GM19324 (cell line): ENCODE measurements at regions not wholly inside any gene's neighbourhood (a gene's known extent, or its start where the extent isn't known, plus 50 kb on each side); places are given as distances from the start of the nearest gene placed in this dataset.
"Not testable (repeated sequence)": the region's sequence is repeated elsewhere in the genome, so short reads cannot be mapped to it uniquely, and the experiment has no call there.

Source experiments
- ATAC-seq: cut with Tn5 transposase; IDR thresholded peaks from one replicate; pipeline ENCODE4 v1.9.1; 2021; ENCODE audit warnings: mild to moderate bottlenecking, moderate library complexity; ENCODE audit not compliant: unreplicated experiment, low FRiP score

DNA sequence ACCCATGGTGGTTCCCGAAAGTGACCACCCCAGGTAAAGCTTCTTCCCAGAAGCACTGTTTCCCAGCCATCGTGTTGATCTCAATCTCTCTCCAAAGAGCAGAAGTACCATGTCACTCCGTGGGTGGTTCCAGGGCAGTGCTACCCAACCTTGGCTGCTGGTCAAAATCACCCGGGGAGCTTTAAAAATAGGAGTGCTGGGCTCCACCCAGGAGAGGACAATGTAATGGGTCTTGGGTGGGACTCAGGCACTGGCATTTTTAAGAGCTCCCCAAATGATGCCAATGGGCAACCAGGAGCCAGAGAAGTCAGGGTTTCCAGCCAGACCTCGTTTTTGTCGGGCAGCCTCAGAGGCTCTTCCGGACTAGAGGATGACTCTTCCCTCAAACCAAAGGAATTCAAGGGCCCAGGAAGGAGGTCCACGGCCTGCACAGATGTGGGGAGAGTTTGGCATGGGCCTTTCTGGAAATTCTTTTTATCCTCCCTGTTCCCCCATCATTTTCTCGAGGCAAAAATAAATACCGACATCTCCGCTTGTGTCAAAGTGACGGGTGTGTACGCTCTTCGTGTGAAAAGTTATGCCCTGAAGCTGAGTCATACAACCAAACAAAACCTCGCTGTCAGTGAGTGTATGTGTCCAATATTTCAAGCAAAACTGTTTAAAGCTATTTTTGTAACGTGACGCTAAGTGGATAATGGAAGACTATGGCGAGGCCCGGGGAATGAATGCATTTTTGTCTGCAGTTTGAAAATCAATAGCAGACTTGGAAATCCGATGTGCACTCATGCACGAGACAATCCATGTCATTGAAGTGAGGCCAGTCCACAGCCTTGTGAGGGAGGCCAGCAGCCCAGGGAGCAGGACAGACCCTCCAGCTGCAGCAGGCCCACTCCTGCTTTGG, 364.1 kb downstream of the FOXL1 start:
- no peak for ATAC-seq

DNA sequence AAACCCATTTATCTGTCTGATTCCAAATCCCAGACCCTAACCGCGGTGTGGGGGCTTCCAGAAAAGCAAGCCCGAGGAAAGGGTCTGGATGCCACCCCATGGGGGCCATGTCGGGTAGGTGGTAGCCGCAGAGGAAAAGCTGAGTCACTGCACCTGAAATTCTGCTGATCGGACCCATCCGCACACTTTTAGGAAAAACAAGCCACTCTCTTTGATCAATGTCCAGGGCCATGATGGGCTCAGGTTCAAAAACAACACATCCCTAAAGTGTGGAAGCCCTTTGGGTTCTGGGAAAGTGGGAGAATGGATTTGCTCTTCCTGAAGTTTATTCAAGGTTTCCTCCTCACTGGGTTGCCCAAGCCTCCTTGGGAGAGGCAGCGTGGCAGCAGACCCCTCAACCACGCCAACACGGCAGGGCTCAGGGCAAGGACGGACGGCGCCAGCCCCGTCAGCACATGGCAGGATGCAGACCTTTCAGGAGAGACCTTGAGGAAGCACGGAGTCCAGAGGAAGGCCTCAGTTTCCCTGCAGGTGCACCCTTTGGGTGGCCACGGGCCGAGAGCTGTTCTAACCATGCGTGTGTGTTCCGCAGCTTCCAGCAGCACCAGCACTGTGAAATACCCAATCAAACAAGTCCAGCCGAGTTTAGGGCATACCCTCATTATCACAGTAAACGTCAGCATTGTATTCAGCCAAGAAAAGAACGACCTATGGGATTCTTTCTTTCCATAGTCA, 367.0 kb downstream of the FOXL1 start:
- no peak for ATAC-seq

- no peak for ATAC-seq
These were observed 368.0 kb downstream of the FOXL1 start for GRCh38 chr16:86946396-86946795.

DNA sequence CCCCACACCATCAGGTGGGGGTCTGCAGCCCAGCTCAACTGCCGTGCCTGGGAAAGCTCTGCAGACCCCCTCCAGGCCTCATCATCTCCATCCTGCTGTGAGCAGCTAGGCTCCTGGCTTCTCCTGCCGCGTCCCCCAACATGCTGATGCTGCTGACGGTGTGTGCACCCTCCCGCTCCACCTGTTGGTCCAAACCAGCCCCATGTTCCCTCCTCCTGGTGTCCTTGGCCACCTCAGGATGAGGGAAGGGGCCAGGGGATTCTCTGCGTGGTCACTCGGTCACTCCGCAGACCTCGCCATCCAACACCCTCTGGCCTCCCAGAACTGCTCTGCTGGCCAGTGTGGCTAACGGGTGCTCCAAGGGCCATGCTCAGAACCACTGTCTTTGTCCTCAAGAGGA, 368.6 kb downstream of the FOXL1 start:
- no peak for ATAC-seq

DNA sequence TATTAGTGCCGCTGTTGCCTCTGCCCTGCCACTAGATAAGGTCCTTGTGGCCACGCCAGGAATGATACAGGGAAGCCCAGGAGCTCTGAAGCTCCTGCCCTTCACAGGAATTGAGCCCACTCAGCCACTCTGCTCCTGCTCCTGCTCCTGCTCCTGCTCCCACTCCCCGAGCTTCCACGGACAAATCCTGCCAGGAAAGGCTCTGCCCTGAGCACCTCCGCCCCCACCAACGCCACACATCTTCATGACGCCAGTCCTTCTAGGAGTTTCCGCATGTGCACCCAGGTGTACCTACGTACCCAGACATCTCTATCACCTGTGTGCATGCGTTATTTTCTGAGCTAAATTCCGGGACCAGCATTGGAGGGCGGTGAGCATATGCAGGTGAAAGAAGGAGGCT, 369.1 kb downstream of the C16orf95 start:
- ATAC-seq: no peak

GRCh38 chr16:86949116-86949515, 368.1 kb downstream of the C16orf95 start:
- no peak for ATAC-seq

DNA sequence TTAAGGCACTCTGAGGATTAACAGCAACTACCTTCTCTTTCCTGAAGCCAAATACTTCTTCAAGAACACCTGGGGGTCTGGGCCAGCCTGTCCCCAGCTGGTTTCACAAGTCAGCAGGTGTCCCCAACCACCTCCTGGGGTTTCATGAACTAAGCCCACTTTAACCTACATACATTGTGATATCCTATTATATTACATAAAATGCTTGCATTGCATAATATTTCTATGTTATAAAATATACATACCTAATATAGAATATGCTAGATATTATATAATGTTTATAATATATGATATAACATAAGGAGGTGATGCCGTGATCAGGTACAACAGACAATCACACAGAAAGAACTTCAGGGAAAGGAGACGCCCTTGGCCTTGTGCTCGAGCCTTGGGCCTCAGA, 367.6 kb downstream of the C16orf95 start:
- ATAC-seq: no peak

GRCh38 chr16:86951041-86951822, 366.0 kb downstream of the C16orf95 start:
- ATAC-seq: no peak

DNA sequence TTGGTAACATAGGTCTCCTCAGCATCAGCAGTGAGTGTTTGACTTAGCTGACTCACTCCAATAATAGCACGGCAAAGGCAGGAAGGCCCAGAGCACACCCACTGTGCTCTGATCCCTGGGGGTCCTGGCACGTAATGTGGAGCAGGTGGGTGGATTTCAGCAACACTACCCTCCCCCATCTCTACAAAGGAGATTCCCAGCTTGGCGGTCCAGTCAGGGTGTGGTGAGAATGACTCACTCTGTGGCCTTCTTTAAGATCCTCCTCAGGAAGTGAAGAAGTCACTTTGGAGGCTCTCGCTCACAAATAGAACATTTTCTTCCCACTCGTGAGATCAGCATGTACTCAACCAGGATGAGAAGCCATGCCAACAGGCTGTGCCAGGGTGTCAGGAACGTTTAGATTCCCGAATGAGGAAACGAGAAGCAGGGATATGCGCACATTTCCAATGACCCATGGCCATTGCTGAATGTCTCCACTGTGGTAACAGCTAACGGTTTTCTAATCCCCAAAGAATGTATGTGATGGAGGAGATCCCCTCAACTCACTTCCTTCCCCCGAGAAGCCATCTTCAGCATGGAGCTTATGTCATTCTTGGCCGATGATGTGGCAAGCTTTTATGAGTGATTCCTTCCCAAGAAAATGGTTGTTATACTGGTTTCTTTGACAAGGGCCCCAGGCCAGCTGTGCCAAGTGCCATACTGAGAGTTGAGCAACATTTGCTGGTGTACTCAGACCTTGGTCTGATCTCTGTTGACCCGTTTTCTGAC, 365.2 kb downstream of the C16orf95 start:
- no peak for ATAC-seq

DNA sequence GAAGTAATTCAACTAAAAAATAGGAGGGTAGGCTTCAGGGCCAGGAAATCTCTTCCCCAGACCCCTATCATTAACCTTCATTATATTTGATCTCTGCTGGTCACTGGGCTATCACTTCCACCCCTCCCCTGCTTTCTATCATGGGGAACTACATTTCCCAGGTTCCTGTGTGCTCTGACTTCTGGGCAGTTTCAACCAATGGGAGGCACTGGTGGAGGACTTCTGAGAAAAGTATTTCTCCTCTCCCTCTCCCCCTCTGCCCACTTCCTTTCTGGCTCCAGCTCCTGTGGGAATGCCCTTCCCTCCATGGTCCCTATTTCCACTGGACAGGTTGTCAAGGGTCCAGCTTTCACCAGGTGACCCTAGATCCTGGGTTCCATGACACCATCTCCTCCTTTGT, 364.4 kb downstream of the C16orf95 start:
- ATAC-seq: no peak

DNA sequence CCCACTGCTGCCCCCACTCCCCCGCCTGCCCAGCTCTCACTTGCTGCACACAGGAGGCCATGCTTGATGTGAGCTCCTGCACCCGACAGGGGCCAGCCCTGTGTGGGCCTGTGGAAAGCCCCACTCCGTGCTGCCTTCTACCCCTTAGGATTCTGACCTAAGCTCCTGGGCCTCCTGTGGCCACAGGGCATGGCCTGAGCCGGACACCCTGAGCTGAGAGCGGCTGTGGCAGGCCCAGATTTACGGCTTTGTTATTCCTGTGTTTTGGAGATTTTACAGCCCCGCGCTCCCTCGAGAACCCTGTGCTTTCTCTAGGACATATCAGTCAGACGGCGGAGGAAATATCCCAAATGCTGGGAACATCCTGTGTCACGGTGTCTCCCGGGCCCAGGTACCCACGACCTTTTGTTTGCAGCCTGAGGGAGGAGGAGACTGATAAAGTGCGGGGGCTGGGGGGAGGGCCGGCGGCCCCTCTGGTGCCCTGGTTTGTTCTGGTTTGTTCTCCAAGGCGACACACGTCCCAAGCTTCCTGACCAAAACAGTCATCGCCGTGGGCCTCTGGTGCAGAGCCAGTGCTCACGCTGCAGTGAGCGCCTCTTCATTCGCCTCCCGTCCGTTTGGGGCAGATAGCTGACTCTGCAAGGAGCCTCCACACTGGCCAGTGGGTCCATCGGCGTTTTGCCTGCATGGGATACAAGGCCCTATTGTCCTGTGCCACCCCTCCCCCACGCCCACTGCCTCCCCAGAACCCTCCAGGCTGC, 363.4 kb downstream of the C16orf95 start:
- no peak for ATAC-seq

DNA sequence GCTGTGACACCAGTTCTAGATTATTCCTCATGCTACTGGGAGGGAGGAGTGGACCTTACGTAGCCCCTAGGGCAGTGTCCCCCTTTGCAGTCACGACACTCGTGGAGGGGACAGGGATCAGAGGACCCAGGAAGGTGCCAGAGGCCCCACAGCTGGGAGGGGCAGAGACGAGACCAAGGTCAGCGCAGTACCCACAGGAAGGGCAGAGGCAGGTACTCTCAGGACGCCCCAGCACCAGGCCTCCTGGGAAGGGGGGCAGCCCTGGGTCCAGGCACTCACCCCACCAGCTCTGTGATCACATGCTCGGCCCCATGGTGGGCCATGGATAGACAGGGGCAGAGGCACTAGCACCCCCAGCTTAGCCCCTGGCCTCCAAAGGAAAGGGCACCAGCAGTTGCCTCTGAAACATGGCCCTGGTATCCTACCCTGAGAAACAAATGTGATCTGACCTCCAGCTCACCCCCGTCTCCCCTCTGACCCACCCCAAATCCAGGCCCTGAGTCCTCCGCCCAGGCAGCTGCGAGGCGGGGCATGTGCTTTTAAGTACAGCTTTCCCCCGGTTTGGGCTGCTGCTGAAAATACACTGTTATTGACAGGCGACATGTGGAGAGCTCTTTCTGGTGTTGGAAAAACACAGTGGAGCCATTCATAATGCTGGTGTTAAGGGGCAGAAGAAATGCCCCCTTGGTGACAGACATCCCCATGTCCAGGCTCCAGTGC, 361.9 kb downstream of the C16orf95 start:
- ATAC-seq: no peak

DNA sequence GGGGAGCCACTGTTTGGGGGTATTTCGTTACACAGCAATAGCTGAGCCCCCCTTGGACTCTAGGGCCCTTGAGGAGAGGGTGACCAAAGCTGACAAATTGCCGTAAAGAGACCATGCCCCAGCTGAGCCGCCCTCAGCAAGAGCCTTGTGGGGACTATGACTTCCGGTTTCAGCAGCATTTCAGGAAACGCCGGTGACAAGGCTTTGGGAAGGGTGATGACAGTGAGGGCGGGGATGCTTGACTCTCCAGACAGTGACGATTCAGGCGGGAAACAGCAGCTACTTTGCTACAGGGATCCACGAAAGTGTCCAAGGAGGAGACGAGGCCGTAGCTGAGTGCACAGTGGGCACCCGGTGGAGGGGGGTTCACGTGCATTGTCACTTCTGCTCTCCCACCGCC, 360.8 kb downstream of the C16orf95 start:
- ATAC-seq: no peak

- not testable (repeated sequence) for ATAC-seq
These were observed 359.5 kb downstream of the C16orf95 start for GRCh38 chr16:86957662-86958198.

- ATAC-seq: no peak
These were observed 358.8 kb downstream of the C16orf95 start for GRCh38 chr16:86958423-86958822.

- ATAC-seq: no peak
These were observed 358.0 kb downstream of the C16orf95 start for GRCh38 chr16:86959091-86959651.

GRCh38 chr16:86959729-86960128, 357.5 kb downstream of the C16orf95 start:
- ATAC-seq: no peak

GRCh38 chr16:86960266-86960665, 356.9 kb downstream of the C16orf95 start:
- no peak for ATAC-seq
